RCC 7860 (cell line): ENCODE measurements at regions not wholly inside any gene's neighbourhood (a gene's known extent, or its start where the extent isn't known, plus 50 kb on each side); places are given as distances from the start of the nearest gene placed in this dataset.
A peak's percentile ranks its signal among the peaks of the same experiment; 100 is the strongest.

Experiments used
- DNase-seq: peaks from one replicate; pipeline ENCODE4 v3.0.0-alpha.2; 2015; ENCODE audit warnings: low spot score
- FAIRE-seq: peaks from 2 replicates; lab custom pipeline; 2012; peaks lifted over from hg19 to GRCh38; lab: Jason Lieb, UNC

DNA sequence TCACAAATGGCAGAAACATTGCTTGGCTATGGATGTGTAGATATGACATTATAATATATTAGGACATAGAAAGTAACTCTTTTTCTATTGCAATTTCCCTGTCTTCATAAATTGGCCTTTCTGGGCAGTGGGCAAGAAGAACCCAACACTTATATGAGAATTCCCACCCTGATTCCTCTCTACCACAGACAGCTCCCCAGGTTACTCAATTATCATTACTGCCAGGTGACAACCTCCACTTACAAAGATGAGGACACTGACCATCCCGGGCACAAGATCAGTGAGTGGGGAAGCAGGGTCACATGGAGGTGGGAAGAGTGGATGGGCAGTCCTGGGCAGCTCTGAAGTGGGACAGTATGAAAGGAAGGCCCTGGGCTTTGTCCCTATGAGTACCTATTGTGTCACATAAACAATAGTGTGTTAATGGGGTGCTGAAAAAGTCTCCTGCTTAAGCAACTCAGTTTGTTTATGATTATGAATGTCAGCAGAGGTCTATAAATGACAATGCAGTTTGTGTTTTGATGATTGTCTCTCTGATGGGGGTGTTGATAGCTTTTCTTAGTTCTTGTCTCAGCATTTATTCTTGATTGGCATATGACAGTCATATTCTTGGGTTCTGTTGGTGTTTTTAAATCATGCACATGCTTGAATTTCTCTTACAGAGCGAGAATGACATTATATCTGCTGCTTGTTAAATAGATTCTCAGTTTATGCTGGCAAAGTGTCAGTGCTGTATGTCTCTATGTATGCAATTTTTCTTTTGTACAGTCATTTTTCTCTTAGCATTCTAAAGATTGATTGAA is 99.9 kb downstream of the SLIT2 start:
- DNase-seq (no peak), FAIRE-seq (no peak)

DNA sequence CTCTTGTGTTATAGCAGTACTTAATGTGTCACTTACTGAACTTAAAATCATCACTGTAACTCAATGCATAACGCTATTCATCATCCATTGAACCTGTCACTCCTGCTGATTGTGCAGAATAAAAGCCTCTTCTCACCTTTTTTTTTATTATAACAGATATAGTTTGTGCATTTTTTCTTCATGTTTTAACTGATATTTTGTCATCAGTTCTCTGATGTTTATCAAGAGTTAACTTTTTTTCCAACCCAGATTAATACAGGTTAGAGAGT is 100.4 kb downstream of the SLIT2 start:
- DNase-seq, result no peak
- FAIRE-seq, result no peak

- no peak for FAIRE-seq
These were observed 101.9 kb downstream of the SLIT2 start for GRCh38 chr4:20353646-20354045.

DNA sequence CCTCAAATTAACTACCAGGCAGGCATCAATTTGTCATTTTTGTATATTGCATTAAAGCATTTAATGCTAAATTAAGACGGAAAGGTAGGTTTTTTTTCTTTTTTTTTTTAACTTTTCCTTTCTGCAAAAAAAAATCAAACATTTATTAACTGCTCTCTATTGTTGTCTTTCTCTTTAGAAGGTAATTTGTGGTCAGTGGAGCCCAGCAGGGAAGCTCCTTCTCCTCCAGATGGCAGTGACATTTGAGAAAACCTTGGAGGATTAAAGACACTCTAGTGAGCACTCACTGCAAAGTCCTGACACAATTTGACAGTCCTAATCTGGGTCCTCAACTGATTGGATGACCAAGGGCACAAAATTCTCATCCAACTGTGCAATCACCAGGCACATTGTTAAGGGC is 102.4 kb downstream of the SLIT2 start:
- DNase-seq (no peak), FAIRE-seq (peak; percentile 87)

More at GRCh38 chr4:20353646-20354045, 101.9 kb downstream of the SLIT2 start:
- DNase-seq, result no peak

DNA sequence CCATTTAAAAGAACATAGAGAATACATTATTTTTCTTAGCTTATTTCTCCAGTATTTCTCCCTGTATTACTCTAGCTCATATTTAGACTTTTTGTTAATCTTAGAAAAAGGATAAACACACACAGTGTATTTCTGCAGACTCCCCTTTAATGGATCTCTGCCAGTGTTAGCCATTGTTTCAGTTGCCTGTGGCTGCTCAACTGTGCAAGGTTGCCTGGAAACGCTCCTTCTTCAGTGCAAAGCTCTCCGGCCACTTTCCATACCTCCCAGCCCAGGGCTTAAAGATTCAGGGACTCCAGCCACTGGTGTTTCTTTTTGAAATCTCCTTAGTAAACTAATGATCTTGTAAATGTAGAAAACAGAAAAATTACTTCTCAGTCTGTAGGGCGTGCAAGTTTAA is 104.9 kb downstream of the SLIT2 start:
- FAIRE-seq (peak; percentile 90), DNase-seq (peak; percentile 55)

GRCh38 chr4:20358110-20358509 is 106.4 kb downstream of the SLIT2 start:
- FAIRE-seq (no peak), DNase-seq (no peak)

GRCh38 chr4:20359692-20360091 is 108.0 kb downstream of the SLIT2 start:
- no peak for DNase-seq

DNA sequence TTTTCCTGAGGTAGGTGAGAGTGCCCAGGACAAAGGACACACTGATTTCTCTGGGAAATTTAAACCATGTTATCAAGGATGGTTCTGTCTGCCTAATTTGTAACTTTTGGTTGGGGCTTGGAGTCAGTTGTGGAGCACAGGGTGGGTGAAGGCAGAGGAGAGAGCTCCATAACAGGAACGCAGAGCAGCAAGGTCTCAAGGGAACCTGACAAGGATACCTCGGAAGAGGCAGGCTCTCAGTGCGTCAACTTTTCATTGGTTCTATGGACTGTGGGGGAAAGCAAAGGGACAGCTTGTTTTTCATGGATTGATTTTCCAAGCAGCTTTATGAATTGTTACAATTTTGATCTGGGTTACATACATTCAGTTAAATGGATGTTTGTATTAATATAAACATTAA is 110.4 kb downstream of the SLIT2 start:
- DNase-seq (no peak), FAIRE-seq (no peak)

More at GRCh38 chr4:20359692-20360091, 108.0 kb downstream of the SLIT2 start:
- FAIRE-seq, result no peak

DNA sequence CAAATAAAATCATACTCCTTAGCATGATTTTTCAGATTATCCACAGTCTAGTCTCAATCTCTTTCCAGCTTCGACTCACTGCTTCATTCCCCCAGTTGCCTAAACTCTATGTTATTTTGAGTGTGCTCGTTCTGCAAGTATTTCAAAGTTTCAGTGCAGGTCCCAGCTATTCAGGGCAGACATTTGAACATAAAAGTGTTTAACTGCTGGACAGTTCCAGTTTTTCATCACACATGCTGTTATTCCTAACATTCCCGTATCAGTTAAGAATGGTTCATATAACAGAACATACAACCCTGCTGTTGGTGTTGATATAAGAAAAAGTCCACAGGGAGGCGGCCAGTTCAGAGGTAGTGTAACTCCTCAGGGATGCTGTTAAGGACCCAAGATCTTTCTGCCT is 113.3 kb downstream of the SLIT2 start:
- no peak for DNase-seq
- FAIRE-seq, result no peak

GRCh38 chr4:20367446-20367845 is 115.7 kb downstream of the SLIT2 start:
- FAIRE-seq, result no peak
- no peak for DNase-seq

GRCh38 chr4:20368926-20369325 is 117.2 kb downstream of the SLIT2 start:
- FAIRE-seq (no peak), DNase-seq (no peak)

- FAIRE-seq (no peak), DNase-seq (no peak)
These were observed 118.6 kb downstream of the SLIT2 start for GRCh38 chr4:20370274-20370673.

DNA sequence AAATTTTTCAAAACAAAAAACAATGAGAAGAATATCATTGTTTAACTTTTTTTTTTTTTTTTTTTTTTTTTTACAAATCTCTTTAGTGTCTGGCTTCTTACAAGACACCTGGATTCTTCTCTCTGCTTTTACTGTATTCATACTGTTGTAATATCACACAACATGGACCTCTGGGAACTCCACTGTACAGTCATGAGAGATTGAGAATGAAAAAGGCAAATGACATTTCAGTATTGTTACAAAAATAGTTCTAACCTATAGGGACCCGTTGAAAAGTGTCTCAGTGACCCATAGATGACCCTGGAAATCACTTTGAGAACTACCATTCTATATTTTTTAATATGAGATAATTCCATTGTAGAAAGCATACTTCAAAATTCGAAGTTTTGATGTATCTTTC is 124.4 kb downstream of the SLIT2 start:
- DNase-seq (no peak), FAIRE-seq (no peak)

DNA sequence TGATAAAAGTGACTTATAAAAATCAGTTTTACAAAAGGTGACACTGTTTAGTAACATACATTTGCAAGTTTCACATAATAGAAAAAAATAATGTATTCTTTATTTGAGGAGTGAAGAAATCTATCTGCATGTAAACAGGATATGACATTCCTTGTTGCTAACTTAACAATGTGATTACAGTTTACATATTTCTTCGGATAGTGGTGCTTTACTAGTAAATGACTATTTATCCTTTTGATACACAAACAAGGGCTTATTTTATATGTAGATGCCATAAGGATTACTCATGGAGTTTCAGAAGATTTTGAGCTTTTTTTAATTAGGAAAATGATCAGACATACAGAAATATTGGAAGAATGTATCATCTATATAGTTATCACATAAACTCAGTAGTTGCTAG is 126.5 kb downstream of the SLIT2 start:
- FAIRE-seq, result no peak
- DNase-seq, result no peak

DNA sequence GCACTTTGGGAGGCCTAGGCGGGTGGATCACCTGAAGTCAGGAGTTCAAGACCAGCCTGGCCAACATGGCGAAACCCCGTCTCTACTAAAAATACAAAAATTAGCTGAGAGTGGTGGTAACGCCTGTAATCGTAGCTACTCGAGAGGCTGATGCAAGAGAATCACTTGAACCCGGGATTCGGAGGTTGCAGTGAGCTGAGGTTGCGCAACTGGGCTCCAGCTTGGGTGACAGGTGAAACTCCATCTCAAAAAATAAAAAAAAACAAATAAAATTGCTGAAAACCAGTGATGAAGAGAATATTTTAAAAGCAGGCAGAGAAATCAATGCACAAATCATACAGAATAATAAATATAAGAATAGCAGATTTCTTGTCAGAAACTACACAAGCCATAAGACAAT is 129.3 kb downstream of the SLIT2 start:
- DNase-seq, result no peak
- FAIRE-seq, result no peak

DNA sequence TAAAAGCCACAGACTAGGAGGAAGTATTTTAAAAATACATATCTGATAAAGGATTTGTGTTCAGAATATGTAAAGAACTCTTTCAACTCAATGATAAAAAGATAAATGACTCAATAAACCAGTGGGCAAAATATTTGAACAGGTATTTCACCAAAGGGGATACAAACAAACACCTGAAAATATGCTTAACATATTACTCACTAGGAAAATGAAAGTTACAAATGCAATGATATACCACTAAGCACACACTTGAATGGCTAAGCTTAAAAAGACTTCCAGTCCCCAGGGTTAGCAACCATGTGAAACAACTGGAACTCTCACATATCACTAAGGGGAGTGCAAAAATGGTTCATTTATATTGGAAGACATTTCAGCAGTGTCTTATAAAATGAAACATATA is 131.6 kb downstream of the SLIT2 start:
- no peak for DNase-seq
- FAIRE-seq, result no peak

DNA sequence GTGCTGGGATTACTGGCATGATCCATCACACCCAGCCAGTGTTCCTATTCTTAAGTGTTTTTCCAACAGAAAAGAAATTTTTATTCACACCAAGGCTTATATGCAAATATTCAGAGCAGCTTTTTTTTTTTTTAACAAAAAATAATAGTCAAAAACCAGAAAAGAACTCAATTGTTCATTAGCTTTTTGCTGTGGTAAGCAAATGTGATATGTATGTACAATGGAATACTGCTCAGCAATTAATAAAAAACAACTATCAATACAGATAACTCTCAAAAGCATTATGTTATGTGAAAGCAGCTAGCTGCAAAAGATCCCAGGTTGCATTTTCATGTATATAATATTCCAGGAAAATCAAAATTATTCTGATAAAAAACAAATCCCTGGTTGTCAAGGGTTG is 132.3 kb downstream of the SLIT2 start:
- no peak for FAIRE-seq
- no peak for DNase-seq

DNA sequence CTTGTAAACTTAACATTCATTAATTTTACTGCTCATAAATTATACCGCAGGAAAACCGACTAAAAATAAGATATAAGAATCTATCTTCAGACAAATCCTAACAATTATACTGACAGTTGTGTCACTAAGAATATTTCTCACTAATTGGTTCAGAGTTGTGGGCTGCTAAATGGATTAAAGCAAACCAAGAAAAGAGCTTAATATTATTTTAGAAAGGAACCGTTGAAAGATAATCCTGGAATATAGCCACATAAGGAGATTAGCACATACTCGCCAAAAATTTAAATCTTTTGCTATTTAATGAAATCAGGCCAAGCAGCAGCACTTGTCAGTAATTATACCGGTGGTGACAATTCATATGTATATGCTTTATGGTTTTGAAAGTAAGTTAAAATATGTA is 132.8 kb downstream of the SLIT2 start:
- FAIRE-seq (no peak), DNase-seq (no peak)

- DNase-seq (no peak), FAIRE-seq (no peak)
These were observed 134.5 kb downstream of the SLIT2 start for GRCh38 chr4:20386001-20386740.

GRCh38 chr4:20386906-20387305 is 135.2 kb downstream of the SLIT2 start:
- no peak for DNase-seq
- no peak for FAIRE-seq

DNA sequence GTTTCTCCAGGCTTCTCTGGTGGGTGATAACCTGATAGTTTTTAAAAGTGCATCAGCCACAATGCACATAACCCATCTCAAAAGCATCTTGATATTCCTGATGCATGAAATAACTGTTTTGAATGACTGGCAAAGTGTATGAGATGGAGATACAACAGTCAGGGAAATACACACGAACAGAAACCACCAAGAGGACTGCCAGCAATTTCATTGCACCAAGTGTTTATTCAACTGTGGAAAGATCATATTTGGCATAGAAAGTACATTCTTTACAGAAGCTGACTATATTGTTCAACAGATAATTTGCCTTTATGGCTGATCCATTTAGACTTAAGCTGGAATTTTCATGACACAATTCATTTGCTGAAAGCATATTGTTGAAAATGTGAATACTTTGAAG is 139.5 kb downstream of the SLIT2 start:
- FAIRE-seq (peak; percentile 11), DNase-seq (no peak)

DNA sequence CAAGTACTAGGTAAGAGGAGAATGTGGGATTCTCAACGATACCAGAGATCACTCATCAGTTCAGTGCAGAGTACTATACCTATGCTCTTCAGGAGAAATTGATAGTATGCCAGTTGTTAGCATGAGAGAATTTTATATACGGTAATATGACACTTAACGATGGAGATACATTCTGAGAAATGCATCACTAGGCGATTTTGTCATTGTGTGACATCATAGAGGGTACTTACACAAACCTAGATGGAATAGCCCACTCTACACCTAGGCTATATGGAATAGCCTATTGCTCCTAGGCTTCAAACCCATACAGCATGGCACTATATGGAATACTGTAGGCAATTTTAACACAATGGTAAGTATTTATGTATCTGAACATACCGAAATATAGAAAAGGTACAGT is 140.2 kb downstream of the SLIT2 start:
- FAIRE-seq, result no peak

More for the DNA sequence above, 140.2 kb downstream of the SLIT2 start:
- no peak for DNase-seq
